ENCODE measurements at regions not wholly inside any gene's neighbourhood (a gene's known extent, or its start where the extent isn't known, plus 50 kb on each side); places are given as distances from the start of the nearest gene placed in this dataset.
A peak's percentile ranks its signal among the peaks of the same experiment; 100 is the strongest.

DNA sequence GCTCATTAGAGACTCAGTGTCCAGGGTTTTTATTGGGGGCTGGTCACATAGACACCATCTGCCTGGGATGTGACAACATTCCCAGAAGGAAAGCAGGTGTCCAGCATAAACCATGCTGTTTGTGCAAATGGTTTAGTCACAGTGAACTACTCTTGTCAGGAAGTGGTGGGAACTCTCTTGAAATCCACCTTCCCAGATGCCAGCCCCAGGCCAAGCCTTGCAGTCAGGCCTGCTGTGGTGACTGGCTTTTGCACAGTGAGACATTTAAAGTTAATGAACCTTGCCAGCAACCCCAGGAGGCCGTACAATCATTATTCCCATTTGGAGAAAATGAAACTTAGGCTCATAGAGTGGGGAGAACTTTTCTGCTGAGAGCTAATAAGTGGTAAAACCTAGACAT lies 242.5 kb upstream of the KCNG1 start:
- no peak for DNase-seq

DNA sequence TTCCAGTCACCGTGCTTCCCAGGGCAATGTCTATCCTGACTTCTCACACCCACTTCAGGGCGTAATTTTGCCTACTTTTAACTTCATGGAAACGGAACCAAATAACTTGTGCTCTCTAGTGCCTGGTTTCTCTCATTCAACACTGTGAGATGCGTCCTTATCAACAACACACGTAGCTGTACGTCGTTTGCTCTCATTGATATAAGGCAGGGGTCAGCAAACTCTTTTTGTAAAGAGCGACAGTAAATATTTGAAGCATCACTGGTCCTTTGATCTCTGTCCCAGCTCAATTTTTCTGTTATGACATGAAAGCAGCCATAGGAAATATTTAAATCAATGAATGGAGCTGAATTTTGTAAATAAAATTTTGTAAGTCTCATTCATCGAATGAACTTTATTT lies 239.3 kb upstream of the KCNG1 start:
- no peak for DNase-seq

DNA sequence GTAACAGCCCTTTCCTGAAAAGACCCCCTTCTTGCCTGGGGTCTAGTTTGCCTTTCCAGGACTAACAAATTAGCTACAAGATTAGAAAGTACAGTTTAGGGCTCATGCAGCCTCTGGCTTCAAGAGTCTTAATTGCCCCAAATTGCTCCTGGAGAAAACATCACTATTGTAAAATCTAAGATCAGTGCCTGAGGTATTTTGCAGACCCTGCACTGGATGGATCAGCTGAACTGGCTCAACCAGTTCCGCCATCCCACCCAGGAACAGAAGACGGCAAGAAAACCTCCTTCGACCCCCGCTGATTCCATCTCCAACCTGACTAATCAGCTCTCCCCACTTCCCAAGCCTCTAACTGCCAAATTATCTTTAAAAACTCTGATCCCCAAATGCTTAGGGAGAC lies 236.5 kb upstream of the KCNG1 start:
- DNase-seq: no peak

DNA sequence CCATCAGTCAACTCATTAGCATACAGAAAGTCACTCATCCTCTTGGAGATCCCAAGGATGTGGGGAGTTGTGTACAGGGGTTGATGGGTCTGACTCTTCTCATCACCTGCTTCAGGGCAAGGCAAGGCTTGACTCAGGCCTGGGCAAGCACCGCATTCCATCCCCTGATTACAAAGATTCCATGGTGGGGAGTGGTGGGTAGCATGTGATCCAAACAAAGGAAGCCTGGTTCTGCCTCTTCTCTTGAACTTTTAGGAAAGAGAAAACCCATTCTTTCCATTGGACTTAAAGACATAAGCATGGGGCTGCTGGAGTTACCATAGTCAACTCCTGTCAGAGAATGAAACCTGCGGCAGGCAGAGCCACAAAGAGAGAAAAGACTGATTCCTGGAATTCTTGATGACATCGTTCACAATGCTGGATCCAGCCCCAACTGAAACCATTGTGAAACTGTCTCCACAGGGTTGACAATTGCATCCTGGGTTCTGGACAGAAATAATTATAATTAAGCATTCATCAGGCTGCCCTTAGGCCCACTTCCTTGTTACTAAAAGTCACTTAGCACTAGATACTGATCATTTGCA lies 235.8 kb upstream of the KCNG1 start:
- DNase-seq: peak; percentile 51

DNA sequence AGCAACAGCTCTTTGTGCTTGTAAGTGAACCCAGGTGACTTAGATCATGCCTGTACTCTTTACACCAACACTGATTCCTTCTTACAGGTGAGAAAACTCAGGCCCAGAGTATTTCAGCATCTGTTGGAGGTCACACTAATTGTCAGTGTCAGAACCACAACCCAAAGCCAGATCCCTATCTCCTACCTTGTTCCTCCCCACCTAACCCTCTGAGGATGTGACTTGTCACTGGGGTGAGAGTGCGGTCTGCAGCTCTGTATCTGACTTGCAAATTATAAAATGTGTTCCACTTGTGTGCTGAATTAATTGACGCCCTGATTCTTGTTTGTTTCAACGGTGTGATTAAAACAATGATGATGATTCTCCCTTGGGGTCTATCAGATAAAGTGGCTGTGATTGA lies 232.5 kb upstream of the KCNG1 start:
- DNase-seq: no peak

DNA sequence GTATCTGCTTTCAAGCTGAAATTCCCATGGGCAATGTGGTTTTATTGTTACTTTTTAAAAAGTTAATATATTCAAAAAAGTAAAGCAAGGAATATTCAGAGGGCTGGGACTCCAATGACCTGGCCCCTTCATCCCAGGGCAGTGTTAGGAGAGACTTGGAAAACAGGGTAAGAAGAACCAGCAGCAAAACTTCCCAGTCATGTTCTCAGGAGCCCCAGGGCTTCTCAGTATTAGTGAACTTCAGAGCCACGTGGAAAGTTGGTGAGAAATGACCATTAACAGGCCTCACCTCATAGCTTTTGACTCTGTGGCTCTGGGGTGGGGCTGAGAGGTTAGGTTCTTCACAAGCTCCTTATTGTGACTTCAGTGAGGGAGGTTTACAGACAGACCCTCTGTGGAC lies 230.4 kb upstream of the KCNG1 start:
- no peak for DNase-seq

DNA sequence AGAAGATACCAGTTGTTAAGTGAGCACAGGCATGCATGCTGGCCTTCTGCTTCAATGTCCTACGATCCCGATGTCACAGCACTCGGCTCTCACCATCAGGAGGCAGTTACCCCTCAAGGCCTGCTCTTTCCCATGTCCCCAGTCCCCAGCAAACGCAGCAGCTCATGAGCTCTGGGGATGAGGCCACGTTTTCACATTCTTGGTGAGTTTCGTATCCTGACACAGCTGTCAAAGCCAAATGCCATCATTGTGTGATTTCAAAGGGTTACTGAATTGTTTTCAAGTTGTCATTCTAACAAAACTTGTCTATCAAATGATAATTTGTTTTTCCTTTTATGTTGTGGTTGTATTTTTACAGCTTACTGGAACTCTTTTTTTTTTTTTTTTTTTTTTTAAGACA lies 226.9 kb upstream of the KCNG1 start:
- no peak for DNase-seq

DNA sequence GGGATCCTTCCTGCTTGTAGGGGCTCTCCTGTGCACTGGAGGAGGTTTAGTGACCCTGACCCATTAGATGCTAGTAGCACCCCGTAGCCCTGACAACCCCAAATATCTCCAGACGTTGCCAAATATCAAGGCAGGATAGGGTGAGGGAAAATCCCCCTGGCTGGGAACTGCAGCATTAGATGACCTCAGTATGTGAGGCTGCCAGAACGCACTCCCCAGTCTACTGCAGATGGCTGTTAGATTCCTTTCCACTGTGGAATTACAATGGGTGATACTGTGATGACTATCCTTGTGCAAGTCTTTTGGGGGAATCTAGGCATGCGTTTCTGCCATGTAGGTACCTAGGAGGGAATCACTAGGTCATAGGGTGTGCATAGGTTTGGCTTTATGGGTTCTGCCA lies 226.3 kb upstream of the KCNG1 start:
- peak; percentile 7 for DNase-seq

DNA sequence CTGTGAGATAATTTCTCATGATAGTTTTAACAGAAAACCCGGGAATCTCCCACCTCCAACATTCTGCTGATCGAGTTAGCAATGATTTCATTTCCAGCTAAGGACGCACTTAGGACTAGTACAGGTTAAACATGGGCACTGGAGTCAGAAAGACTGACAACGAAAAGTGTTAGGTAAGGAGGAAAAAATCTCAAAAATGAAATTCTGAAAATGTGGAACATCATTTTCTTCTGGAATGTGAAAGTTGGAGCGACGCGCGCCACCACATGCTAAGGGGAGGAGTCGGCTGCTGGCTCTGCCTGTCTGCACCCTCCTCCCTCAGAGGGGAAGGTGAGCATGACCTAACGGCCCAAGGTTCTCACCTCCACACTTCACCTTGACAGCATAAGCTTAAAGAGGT lies 221.6 kb upstream of the KCNG1 start:
- DNase-seq: no peak

DNA sequence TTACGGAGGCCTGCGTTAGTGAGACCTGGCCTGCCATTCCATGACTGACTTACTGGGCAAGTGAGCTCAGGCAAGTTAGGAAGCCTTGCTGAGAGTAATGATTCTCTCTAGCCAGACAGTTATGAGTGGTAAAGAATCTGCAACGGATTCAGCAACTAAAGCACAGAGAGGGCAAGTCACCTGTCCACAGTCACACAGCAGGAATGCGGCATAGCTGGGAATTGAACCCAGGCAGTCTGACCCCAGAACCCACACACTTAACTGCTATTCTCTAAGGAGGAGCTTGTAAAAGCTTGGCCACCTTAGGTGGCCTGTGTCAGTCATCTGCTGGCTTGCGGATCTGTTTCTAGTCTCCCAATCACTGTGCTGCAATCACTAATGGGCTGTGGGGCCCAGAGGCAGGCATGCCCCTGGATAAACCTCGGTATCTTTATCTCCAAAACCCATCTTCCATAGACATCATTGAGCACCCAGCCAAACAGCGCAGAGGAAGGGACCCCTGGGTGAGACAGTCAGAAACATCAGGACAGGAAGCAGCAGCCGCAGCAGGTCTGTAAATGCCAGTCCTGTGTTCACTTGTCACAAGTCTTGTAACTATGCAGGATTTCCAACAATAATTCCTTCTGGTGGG lies 215.9 kb upstream of the KCNG1 start:
- no peak for DNase-seq

DNA sequence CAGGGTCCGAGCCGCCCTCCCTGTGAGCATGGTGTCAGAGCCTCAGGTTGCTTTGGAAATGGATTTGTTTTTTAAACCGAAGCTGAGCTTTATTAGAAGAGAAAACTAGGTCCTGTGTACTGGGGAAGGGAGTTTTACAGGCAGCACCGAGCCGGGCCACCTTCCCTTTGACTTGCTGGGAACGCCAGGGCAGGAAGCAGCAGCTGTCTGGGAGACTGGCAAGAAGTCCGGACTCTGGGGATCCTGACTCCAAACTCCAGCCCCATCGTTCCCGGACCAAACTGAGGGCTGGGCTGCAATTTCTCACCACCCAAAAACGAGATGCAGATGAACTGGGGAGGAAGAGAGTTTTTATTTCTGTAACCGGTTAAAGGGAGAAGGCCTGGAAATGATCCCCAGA lies 214.9 kb upstream of the KCNG1 start:
- DNase-seq: no peak

DNA sequence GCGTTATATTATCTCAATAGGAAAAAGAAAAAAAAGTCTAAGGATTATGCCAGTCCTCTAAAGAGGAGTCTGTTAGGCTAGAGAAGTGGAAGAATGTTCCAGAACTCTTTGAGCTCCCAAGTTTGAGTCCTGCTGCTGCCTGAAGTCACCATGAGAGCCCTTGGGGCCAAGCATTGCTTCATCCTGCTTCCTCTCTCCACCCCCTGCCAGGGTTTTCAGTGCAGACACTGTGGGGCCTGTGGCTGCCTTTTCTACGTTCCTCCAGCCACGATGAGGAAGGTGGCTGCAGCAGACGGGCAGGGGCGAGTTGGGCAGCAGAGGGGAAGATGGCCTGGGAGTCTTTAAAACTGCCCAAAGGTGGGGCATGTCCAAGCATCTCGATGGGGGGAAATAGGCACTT lies 214.4 kb upstream of the KCNG1 start:
- peak; percentile 46 for DNase-seq

DNA sequence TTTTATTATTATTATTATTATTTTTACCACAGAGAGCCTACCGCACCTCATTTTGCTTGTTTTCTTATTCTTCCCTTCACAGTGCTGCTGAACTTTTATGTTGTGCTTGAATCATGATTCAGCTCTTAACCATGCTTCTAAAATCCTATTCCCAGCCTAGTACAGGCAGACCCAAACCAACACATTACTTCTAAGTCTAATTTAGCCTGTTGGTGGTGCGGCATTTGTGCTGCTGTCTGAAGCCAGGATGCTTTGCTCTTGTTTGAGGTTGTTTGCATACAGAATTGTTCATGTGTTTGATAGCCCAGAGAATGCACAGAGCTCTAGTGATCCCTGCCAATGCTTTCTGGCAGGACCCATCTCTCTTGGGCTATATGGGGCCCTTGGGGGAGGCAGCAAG lies 213.5 kb upstream of the KCNG1 start:
- DNase-seq: peak; percentile 8

DNA sequence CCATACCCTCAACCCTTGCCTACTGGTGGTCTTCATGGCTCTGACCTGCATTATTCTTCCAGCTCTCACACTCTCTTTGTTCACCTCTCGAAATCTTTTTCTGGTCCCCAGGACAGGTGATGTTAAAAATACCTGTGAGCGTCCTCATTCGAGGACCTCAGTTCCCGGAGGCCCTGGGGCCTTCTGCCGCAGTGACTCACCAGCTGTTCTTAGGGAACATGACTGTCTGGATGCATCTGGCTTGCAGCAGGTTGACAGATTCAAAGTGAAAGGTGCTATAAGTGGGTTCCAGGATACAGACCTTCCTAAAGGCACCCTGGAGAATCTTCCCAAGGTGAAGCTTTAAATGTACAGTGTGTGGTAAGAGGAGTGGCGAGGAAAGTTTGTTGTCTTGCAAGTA lies 210.4 kb upstream of the KCNG1 start:
- no peak for DNase-seq

DNA sequence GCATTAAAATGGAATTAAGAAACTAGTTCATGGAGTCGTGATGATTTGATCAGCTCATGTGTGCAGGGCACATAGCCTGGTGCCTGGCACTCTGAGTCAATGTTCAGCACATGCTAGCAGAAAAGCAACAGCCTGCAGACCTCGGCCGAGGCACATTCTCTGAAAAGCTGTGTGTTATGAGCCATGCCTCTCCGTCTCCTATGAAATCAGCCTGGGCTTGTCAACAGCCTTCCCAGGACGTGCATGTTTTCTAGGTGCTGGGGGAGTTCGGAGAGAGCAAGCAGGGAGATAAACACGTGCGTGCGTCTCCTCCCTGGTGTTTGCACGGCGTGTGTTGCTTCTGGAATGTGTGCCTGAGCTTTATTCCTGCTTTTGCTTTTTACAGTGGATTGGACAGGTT lies 207.8 kb upstream of the KCNG1 start:
- no peak for DNase-seq

DNA sequence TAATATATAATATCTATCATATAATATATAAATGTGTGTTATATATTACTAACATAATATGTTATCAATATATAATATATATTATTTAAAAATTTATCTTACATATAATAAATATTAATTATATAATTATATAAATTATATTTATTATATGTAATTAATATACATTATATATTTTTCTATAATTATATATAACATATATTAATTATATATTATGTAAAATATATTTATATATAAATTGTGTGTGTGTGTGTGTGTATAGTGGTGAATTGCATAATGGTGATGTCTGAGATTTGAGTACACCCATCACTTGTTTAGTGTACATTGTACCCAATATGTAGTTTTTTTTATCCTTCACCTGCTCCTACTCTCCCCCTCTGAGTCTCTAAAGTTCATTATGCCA lies 205.9 kb upstream of the KCNG1 start:
- DNase-seq: no peak

DNA sequence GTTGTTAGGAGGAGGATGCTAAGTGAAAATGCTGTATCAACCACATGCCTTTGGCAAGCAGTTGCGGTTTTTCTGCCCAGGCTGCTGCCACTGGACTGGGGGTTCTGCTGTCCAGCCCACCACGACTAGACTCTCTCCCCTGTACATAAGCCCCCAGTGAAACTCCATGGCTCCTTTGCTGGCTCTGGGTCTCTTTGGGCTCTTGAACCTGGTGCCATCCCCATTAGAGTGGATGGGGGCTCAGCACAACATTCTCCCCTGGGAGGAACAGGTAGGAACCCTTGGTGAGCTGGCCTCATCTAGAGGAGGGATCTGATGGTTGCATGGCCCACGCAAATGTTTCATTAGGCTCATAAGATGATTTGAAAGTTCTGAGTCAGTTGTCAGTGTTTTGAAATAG lies 204.8 kb upstream of the KCNG1 start:
- no peak for DNase-seq

DNA sequence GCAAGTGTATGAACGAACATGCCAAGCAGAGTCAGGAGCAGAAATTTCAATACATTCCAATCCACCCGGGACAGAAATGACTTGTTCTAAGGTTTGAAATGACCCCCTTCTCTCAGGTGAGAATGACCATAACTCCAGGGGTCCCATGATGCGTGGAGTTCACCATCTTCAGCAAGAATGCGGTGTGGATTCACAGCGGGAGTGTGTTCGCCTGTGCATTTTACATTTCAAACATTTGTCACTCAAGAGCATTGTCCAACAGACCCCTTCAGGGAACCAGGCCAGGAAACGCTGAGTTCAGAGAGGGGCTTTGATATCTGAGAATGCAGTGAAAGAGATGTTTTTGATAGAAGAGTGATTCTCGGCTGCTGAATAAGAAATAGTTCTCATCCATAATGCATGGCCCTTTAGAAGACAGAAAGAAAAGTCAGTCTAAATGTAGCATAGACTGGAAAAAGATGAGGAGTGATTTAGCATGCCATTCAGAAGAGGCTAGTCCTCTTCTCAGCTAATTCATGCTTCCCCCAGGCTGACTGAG lies 200.3 kb upstream of the KCNG1 start:
- DNase-seq: no peak

DNA sequence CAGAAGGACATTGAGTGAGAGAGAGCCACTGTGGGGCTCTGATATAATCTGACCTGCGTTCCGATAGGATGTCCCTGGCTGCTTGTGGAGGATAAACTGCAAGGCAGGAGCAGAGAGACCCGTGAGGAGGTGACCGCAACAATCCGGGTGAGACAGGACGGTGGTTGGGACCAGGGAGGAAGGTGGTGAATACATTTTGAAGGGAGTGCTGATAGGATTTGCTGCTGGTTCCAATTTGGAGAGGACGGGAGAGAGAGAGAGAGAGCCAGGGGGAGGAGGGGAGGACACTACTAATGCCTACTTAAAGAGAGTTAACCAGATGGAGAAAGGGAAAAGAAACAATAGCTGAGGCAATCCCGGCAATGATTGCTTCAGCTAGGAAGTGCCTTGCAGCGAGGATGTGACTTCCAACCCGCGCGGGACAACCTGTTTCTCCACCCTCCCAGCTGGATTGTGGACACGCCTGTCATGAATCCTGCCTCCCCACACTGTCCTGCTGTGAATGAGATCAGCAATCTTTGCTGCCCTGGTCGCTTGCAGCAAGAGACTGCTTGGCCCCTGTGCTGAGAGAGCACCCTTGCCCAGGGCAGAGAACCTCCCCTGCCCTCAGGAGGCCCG lies 199.0 kb upstream of the KCNG1 start:
- peak; percentile 89 for DNase-seq

DNA sequence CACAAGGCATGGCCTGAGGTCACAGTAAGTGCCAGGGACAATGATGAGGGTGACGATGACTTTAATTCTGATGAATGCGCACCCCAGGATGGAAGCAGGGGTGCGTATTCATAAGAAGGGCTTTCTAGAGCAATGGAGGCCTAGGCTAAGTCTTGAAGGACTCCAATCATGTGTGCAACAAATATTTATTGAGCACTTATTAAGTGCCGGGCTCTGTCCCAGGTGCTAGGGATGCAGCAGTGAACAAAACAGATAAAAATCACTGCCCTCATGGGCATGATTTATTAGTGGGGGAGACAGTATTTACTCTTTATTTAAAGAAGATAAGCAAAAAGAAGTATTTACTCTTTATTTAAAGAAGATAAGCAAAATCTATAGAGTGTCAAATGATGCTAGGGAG lies 198.2 kb upstream of the KCNG1 start:
- no peak for DNase-seq

DNA sequence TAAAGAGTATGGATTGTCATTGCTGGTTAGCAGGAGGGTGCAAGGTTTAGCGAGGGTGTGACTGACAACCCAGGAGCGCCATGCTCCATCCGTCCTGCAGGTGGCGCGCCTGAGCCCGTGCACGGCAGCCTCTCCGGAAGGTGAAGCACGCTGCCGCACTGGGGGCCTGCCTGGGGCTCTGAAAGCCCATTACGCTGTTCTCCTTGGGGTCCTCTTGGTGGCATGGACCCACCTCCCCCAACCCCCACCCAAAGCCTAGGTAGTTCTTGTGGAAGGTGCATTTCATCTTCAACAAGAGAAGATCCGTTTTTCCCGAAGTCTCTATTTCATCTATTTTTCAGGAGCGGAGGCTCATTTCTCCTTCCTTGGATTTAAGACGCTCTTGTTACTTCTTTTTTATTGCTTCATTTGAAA lies 197.4 kb upstream of the KCNG1 start:
- no peak for DNase-seq

DNA sequence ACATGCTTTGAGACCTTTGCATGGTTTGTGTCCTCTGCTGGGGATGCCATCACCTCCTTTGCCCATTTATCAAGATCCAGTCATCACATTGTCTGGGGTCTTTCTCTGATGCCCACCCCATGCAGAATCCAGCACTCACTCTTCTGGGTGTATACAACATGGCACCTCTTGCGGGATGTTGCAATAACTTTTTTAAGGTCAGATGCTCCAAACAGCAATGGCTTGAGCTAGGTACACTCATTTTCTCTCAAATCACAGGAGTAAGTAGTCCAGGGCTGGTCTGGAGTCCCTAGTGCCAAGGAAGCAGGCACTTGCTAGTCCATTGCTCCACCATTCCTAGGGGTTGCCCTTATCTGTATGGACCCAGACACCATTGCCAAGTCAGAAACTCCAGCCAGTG lies 196.6 kb upstream of the KCNG1 start:
- DNase-seq: no peak

DNA sequence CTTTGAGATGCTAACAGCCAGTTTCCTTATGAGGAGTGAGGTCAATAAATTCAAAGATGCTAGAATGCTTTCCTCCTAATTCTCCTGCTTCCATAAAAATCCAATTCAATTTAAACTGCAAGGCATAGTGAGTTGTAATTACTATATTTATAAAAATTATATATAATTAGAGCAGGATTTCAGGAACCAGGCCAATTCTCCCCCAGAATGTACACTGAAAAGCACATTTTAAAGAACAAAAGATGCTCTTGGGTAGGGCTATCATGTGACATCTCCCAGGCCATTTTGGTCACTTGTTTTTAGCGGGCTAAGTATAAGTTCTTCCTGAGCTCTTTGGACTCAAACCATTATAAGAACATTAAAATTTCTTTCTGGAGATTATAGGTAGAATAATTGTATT lies 195.7 kb upstream of the KCNG1 start:
- no peak for DNase-seq

DNA sequence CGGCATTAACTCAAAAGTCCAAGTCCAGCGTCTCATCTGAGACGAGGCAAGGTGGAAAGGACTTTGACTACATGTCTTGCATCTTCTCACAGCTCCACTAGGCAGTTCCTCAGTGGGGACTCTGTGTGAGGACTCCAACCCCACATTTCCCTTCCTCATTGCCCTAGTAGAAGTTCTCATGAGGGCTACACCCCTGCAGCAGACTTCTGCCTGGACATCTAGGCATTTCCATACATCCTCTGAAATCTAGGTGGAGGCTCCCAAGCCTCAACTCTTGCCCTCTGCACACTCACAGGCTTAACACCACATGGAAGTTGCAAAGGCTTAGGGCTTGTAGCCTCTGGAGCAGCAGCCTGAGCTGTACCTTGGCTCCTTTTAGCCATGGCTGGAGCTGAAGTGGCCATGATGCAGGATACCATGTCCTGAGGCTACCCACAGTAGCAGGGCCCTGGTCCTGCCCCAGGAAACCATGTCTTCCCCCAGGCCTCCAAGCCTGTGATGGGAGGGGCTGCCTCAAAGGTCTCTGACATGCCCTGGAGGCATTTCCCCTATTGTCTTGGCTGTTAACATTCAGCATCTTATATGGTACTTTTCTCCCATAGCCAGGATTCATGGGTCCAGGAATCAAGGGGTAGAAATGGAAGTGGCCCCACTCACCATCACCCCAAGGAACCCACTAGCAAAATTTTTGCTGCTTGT lies 194.6 kb upstream of the KCNG1 start:
- no peak for DNase-seq
